ENCODE measurements at regions not wholly inside any gene's neighbourhood (a gene's known extent, or its start where the extent isn't known, plus 50 kb on each side); places are given as distances from the start of the nearest gene placed in this dataset.

DNA sequence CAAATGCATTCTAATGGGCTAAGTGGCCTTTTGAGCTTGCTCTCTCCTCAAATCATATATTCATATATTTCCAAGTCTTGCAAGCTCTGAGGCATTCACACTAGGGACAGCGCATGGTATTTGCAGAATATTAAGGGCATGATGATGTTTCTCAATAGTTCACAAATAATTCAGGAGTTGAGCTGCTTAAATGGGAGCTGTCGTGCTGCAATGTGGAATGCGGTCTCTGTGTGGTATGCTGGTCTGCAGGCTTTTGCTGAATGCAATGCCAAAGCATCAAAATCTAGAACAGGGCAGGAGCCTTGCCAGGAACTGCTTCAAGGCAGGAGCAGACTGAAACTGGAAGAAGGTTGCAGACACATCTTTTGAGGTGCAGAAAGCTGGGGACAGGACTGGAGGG, 1060.0 kb downstream of the TBC1D22A start:
- no peak for TF ChIP-seq CTCF (conservative IDR thresholded peaks at IDR 0.05; ENCODE audit: low read length)
- no peak for TF ChIP-seq EZH2phosphoT487 (IDR thresholded peaks at IDR 0.05; ENCODE audit: borderline replicate concordance)
